GM12872 (cell line): ENCODE measurements at regions not wholly inside any gene's neighbourhood (a gene's known extent, or its start where the extent isn't known, plus 50 kb on each side); places are given as distances from the start of the nearest gene placed in this dataset.

Source experiments
- CTCF ChIP-seq: IDR thresholded peaks from 3 replicates; pipeline ENCODE4 v1.5.1; 2011; ENCODE audit warnings: low read depth, mild to moderate bottlenecking, low read length, moderate library complexity; ENCODE audit not compliant: insufficient read depth

GRCh38 chr9:95803197-95803596 is 72.3 kb upstream of the ERCC6L2 start:
- TF ChIP-seq CTCF: no peak

GRCh38 chr9:95801797-95802196 is 73.7 kb upstream of the ERCC6L2 start:
- TF ChIP-seq CTCF: no peak

- no peak for TF ChIP-seq CTCF
These were observed 79.5 kb upstream of the ERCC6L2 start for GRCh38 chr9:95796029-95796428.

GRCh38 chr9:95793924-95794828 is 81.3 kb upstream of the ERCC6L2 start:
- TF ChIP-seq CTCF: no peak

GRCh38 chr9:95791695-95792094 is 83.8 kb upstream of the ERCC6L2 start:
- no peak for TF ChIP-seq CTCF

- TF ChIP-seq CTCF: no peak
These were observed 84.2 kb upstream of the ERCC6L2 start for GRCh38 chr9:95791286-95791685.

GRCh38 chr9:95788521-95788991 is 86.9 kb upstream of the ERCC6L2 start:
- TF ChIP-seq CTCF: no peak
